RWPE2 (cell line): ENCODE measurements at regions not wholly inside any gene's neighbourhood (a gene's known extent, or its start where the extent isn't known, plus 50 kb on each side); places are given as distances from the start of the nearest gene placed in this dataset.

Source experiments
- ATAC-seq: fragments of 200-7000 bp; cut with Tn5 transposase; 3 replicates; pipeline ENCODE4 v1.9.1; 2021; ENCODE audit warnings: low read depth
- DNase-seq: peaks from one replicate; pipeline ENCODE4 v3.0.0-alpha.2; 2020; ENCODE audit warnings: low spot score
- H3K27ac ChIP-seq: fragments of 450-650 bp; 2 replicates; pipeline ENCODE4 v1.5.1; 2017; ENCODE audit warnings: mild to moderate bottlenecking; ENCODE audit not compliant: poor library complexity, severe bottlenecking
- H3K27me3 ChIP-seq: fragments of 250-450 bp; sonication (Bioruptor Pico); 2 replicates; pipeline ENCODE4 v1.5.1; 2021; ENCODE audit warnings: mild to moderate bottlenecking, moderate library complexity; ENCODE audit not compliant: insufficient read depth, poor library complexity, severe bottlenecking
- H3K36me3 ChIP-seq: fragments of 250-450 bp; sonication (Bioruptor Pico); 2 replicates; pipeline ENCODE4 v1.5.1; 2020; ENCODE audit warnings: low read depth, mild to moderate bottlenecking, moderate library complexity
- H3K4me1 ChIP-seq: fragments of 250-450 bp; sonication (Bioruptor Pico); 2 replicates; pipeline ENCODE4 v1.5.1; 2021; ENCODE audit warnings: mild to moderate bottlenecking, moderate library complexity; ENCODE audit not compliant: insufficient read depth, poor library complexity, severe bottlenecking
- H3K4me3 ChIP-seq: fragments of 250-450 bp; sonication (Bioruptor Pico); 2 replicates; pipeline ENCODE4 v1.5.1; 2021; ENCODE audit warnings: mild to moderate bottlenecking, moderate library complexity; ENCODE audit not compliant: severe bottlenecking
- H3K9me3 ChIP-seq: fragments of 250-450 bp; sonication (Bioruptor Pico); 2 replicates; pipeline ENCODE4 v1.5.1; 2021; ENCODE audit warnings: mild to moderate bottlenecking, moderate library complexity; ENCODE audit not compliant: severe bottlenecking
- TF ChIP-seq, protein P1 (sequence below): fragments of 450-650 bp; IDR thresholded peaks from one replicate; pipeline ENCODE4 v1.5.1; 2017; ENCODE audit warnings: mild to moderate bottlenecking, moderate library complexity; ENCODE audit not compliant: poor library complexity, severe bottlenecking

DNA sequence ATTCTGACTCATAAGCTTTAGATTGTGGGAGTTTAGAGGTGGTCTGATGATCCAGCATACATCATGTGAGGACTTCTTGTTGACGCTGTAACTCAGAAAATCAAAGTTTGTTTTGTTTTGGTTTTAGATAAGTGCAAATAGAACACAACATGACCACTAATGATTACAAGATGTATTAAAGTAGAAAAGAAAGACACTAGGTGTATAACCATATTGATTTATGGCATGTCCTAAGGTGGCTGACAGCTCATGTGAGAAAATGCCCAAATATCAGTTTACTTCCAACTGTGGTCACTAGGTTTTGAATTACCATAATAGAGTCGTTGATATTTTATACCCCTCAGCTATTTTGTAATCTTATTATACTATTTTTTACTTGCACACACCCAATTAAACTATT lies 1131.4 kb upstream of the PHF14 start:
- Histone ChIP-seq H3K4me3 (no peak overlapping the region), H3K4me1 (no peaks in the 10 kb centered on the region), H3K27me3 (no peaks in the 10 kb centered on the region), H3K36me3 (no peaks in the 10 kb centered on the region), H3K27ac (no peak overlapping the region), H3K9me3 (peaks cover 3% of the 10 kb centered on the region)
- TF ChIP-seq, protein P1, sequence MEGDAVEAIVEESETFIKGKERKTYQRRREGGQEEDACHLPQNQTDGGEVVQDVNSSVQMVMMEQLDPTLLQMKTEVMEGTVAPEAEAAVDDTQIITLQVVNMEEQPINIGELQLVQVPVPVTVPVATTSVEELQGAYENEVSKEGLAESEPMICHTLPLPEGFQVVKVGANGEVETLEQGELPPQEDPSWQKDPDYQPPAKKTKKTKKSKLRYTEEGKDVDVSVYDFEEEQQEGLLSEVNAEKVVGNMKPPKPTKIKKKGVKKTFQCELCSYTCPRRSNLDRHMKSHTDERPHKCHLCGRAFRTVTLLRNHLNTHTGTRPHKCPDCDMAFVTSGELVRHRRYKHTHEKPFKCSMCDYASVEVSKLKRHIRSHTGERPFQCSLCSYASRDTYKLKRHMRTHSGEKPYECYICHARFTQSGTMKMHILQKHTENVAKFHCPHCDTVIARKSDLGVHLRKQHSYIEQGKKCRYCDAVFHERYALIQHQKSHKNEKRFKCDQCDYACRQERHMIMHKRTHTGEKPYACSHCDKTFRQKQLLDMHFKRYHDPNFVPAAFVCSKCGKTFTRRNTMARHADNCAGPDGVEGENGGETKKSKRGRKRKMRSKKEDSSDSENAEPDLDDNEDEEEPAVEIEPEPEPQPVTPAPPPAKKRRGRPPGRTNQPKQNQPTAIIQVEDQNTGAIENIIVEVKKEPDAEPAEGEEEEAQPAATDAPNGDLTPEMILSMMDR: no peak
- ATAC-seq (no peak), DNase-seq (no peak)

DNA sequence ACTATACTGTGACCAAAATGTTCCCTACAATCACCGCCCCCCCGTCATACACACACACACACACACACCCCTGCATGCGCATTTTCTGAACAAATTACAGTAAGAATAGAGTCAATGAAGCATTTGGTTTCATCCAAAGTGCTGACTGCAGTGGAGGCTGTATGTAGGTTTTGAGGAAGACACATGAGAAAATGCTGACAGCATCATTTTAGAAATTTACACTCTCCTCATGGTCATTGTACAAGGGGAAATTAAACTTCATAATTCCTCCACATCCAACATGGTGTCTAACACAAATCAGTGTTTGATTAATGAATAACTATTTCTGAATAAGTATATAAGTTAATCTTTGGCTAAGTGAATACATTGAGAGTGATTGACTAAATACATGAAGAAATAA lies 1126.8 kb upstream of the PHF14 start:
- Histone ChIP-seq H3K27me3 (no peaks in the 10 kb centered on the region), H3K36me3 (no peaks in the 10 kb centered on the region), H3K9me3 (peaks cover 3% of the 10 kb centered on the region), H3K27ac (no peak overlapping the region), H3K4me1 (no peaks in the 10 kb centered on the region), H3K4me3 (no peak overlapping the region)
- TF ChIP-seq, protein P1: no peak
- ATAC-seq (no peak), DNase-seq (no peak)

DNA sequence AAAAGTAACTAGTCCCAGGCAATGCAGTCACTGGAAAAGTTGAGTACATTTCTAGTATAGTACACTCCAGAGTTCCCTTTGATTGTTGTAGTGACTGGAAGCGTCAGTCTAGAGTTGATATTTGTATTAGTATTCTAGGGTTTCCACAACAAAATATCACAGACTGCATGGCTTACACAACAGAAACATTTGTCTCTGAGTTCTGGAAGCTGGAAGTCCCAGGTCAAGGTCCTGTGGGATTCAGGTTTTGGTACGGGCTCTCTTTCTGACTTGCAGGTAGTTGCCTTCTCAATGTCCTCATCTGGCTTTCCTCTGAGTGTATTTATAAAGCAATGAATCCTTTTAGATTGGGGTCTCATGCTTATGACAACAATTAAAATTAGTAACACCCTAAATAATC lies 1119.1 kb upstream of the PHF14 start:
- TF ChIP-seq, protein P1: no peak
- Histone ChIP-seq H3K36me3 (no peaks in the 10 kb centered on the region), H3K9me3 (no peaks in the 10 kb centered on the region), H3K4me1 (no peaks in the 10 kb centered on the region), H3K27me3 (no peaks in the 10 kb centered on the region), H3K4me3 (no peak overlapping the region), H3K27ac (no peak overlapping the region)
- ATAC-seq: no peak
- no peak for DNase-seq

DNA sequence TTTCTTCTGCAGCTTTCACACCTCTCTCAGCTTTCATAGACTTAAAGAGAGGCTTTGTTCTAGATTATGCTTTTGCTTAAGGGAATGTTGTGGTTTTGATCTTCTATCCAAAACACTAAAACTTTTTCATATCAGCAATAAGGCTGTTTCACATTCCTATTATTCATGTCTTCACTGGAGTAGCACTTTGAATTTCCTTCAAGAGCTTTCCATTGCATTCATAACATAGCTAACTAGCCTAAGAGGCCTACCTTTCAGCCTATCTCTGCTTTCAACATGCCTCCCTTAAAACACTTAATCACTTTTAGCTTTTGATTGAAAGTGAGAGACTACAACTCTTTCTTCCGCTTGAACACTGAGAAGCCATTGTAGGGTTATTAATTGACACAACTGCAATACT lies 1117.0 kb upstream of the PHF14 start:
- no peaks in the 10 kb centered on the region for H3K4me1 ChIP-seq
- H3K27me3 ChIP-seq: no peaks in the 10 kb centered on the region
- TF ChIP-seq, protein P1: no peak
- no peak overlapping the region for H3K27ac ChIP-seq
- ATAC-seq (no peak), DNase-seq (no peak)
- no peaks in the 10 kb centered on the region for H3K9me3 ChIP-seq
- no peaks in the 10 kb centered on the region for H3K36me3 ChIP-seq
- H3K4me3 ChIP-seq: no peak overlapping the region

DNA sequence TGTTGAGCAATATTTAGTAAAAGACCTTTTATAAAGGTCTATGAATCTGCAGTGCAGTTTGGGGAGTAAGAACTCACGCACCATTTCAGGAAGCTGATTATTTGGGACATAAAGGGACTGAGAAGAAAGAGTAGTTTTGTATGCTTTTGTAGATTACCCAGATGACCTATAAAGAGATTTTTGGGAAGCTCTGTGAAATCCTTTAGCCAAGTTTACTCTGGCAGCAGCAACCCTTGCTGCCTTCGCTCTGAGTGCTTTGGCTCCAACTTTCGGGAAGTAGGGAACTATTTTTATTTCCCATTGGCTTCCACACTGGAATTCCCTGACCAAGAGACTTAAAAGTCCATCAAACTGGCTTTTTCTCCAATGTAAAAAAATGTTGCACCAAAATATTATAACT lies 1110.1 kb upstream of the PHF14 start:
- no peak overlapping the region for H3K4me3 ChIP-seq
- no peak overlapping the region for H3K27ac ChIP-seq
- no peaks in the 10 kb centered on the region for H3K36me3 ChIP-seq
- H3K9me3 ChIP-seq: no peaks in the 10 kb centered on the region
- no peaks in the 10 kb centered on the region for H3K4me1 ChIP-seq
- TF ChIP-seq, protein P1: no peak
- DNase-seq: no peak
- no peak for ATAC-seq
- H3K27me3 ChIP-seq: no peaks in the 10 kb centered on the region
